A673 (cell line): ENCODE measurements at regions not wholly inside any gene's neighbourhood (a gene's known extent, or its start where the extent isn't known, plus 50 kb on each side); places are given as distances from the start of the nearest gene placed in this dataset.

ENCODE experiments used
- EZH2 ChIP-seq: fragments of 200-600 bp; sonication (generic); IDR thresholded peaks from 2 replicates; pipeline ENCODE4 v1.6.1; 2017; ENCODE audit warnings: borderline replicate concordance, low read depth, mild to moderate bottlenecking, mixed read lengths, antibody characterized with exemption, low read length; ENCODE audit not compliant: poor library complexity, severe bottlenecking
- TF ChIP-seq, protein P1 (sequence below): fragments of 300-800, 200-600 bp; sonication (generic); conservative IDR thresholded peaks from 2 replicates; pipeline ENCODE4 v1.5.1; 2017; ENCODE audit warnings: low read depth, mild to moderate bottlenecking, antibody characterized with exemption, low read length, moderate library complexity, mixed read lengths

DNA sequence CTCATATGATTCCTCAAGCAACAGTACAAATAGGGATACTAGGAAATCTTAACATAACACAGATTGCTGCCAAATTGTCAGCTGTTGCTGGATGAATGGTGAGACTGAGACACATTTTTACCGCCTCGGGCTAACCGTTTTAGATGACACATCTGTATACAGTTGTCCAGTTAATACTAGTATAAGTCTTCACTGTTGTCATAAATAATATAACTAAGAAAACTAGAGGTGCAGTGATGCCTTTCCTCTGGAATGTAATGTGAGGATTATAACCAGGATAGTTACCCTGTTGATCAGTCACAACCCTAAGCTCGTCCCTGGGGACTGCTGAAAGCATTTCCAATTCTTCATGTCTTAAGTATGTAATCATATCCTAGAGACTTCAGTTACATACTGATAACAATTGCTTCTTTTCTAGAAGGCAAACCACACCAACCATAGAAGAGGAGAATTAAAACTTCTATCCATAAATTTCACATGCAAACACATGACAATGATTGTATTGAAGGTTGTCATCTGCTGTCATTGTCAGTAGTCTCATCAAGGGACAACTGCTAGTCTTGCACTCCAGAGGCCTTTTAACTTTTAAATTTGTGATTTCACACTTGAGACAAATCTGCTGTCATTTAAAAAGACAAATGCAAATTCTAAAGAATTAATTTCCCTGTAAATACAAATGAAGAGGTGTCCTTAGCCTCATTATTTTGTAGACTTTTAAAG lies 100.4 kb upstream of the SEMA3D start:
- TF ChIP-seq, protein P1, sequence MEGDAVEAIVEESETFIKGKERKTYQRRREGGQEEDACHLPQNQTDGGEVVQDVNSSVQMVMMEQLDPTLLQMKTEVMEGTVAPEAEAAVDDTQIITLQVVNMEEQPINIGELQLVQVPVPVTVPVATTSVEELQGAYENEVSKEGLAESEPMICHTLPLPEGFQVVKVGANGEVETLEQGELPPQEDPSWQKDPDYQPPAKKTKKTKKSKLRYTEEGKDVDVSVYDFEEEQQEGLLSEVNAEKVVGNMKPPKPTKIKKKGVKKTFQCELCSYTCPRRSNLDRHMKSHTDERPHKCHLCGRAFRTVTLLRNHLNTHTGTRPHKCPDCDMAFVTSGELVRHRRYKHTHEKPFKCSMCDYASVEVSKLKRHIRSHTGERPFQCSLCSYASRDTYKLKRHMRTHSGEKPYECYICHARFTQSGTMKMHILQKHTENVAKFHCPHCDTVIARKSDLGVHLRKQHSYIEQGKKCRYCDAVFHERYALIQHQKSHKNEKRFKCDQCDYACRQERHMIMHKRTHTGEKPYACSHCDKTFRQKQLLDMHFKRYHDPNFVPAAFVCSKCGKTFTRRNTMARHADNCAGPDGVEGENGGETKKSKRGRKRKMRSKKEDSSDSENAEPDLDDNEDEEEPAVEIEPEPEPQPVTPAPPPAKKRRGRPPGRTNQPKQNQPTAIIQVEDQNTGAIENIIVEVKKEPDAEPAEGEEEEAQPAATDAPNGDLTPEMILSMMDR, result no peak
- TF ChIP-seq EZH2, result no peak
